Stomach (tissue), 4 donors: ENCODE measurements at regions not wholly inside any gene's neighbourhood (a gene's known extent, or its start where the extent isn't known, plus 50 kb on each side); places are given as distances from the start of the nearest gene placed in this dataset.

Source experiments
- CTCF ChIP-seq, 7 experiments: fragments of 450-650 bp in 4 of 7; fragments of 200-600 bp in 3 of 7; sonication (generic) in 3 of 7; IDR thresholded peaks; one replicate each; pipeline ENCODE4 v1.5.1; 2016 to 2019; ENCODE audit warnings: antibody characterized with exemption in 7 of 7, control low read depth in 2 of 7, mild to moderate bottlenecking in 1 of 7
- POLR2A ChIP-seq, 4 donors: fragments of 450-650 bp; IDR thresholded peaks; one replicate each; pipeline ENCODE4 v1.6.1; 2016; ENCODE audit warnings: antibody characterized with exemption in 4 of 4, control low read depth in 2 of 4, mild to moderate bottlenecking in 1 of 4, moderate library complexity in 1 of 4
- POLR2AphosphoS5 ChIP-seq, 3 donors: sonication (generic); formaldehyde crosslinking; IDR thresholded peaks; one replicate each; pipeline ENCODE4 v1.6.1; 2016; ENCODE audit warnings: antibody characterized with exemption in 3 of 3

- TF ChIP-seq POLR2A (IDR thresholded peaks at IDR 0.05) (no peak), CTCF (IDR thresholded peaks at IDR 0.05) (no peak), POLR2AphosphoS5 (IDR thresholded peaks at IDR 0.05) (no peak)
Measured at GRCh38 chr3:157905885-157906284, 200.3 kb downstream of the SHOX2 start.
